ENCODE measurements at regions not wholly inside any gene's neighbourhood (a gene's known extent, or its start where the extent isn't known, plus 50 kb on each side); places are given as distances from the start of the nearest gene placed in this dataset.

- no peak for DNase-seq
Measured at GRCh38 chr16:85971902-85972638, 73.1 kb downstream of the IRF8 start.

GRCh38 chr16:85974428-85975375 lies 75.7 kb downstream of the IRF8 start:
- DNase-seq = no peak

- no peak for DNase-seq
Measured at GRCh38 chr16:85975451-85975981, 76.6 kb downstream of the IRF8 start.

GRCh38 chr16:85978291-85978775 lies 79.4 kb downstream of the IRF8 start:
- DNase-seq = no peak

- DNase-seq = no peak
Measured at GRCh38 chr16:85978976-85979375, 80.0 kb downstream of the IRF8 start.

GRCh38 chr16:85979605-85980004 lies 80.6 kb downstream of the IRF8 start:
- DNase-seq = no peak

GRCh38 chr16:85980686-85981085 lies 81.7 kb downstream of the IRF8 start:
- no peak for DNase-seq

GRCh38 chr16:85981826-85982562 lies 83.0 kb downstream of the IRF8 start:
- DNase-seq = no peak

GRCh38 chr16:85982563-85982939 lies 83.6 kb downstream of the IRF8 start:
- DNase-seq = no peak

- DNase-seq = no peak
Measured at GRCh38 chr16:85983064-85983463, 84.1 kb downstream of the IRF8 start.

GRCh38 chr16:85983606-85984230 lies 84.8 kb downstream of the IRF8 start:
- no peak for DNase-seq

- DNase-seq = no peak
Measured at GRCh38 chr16:85984231-85984880, 85.4 kb downstream of the IRF8 start.

GRCh38 chr16:85984947-85985451 lies 86.0 kb downstream of the IRF8 start:
- no peak for DNase-seq

- no peak for DNase-seq
Measured at GRCh38 chr16:85986931-85987749, 88.2 kb downstream of the IRF8 start.

GRCh38 chr16:85987750-85988078 lies 88.8 kb downstream of the IRF8 start:
- no peak for DNase-seq

- no peak for DNase-seq
Measured at GRCh38 chr16:85988306-85988705, 89.3 kb downstream of the IRF8 start.

- no peak for DNase-seq
Measured at GRCh38 chr16:85988723-85989313, 89.9 kb downstream of the IRF8 start.

GRCh38 chr16:85989376-85989775 lies 90.4 kb downstream of the IRF8 start:
- no peak for DNase-seq

- DNase-seq = no peak
Measured at GRCh38 chr16:85989863-85990643, 91.1 kb downstream of the IRF8 start.
